ENCODE measurements at regions not wholly inside any gene's neighbourhood (a gene's known extent, or its start where the extent isn't known, plus 50 kb on each side); places are given as distances from the start of the nearest gene placed in this dataset.
"Not testable (repeated sequence)": the region's sequence is repeated elsewhere in the genome, so short reads cannot be mapped to it uniquely, and the experiment has no call there.

GRCh38 chr13:24986826-24987225, 109.1 kb upstream of the PABPC3 start:
- H3K36me3 ChIP-seq (ENCODE audit: control insufficient read depth in 2 of 2, insufficient read depth in 2 of 2, low read length in 1 of 2): no peaks in the 10 kb centered on the region
- H3K27me3 ChIP-seq (ENCODE audit: control insufficient read depth in 2 of 2, insufficient read depth in 1 of 2, low read length in 1 of 2): peaks cover 2 to 32% of the 10 kb centered on the region in 2 donors
- H3K27ac ChIP-seq (ENCODE audit: low read depth in 1 of 2, low read length in 1 of 2): no peak overlapping the region
- H3K4me1 ChIP-seq (ENCODE audit: control insufficient read depth in 2 of 2, insufficient read depth in 2 of 2, low read length in 2 of 2): no peaks in the 10 kb centered on the region
- no peak overlapping the region for H3K4me3 ChIP-seq (ENCODE audit: low read length in 2 of 2)
- WGBS: 92% methylated on average over 9 of the region's 9 CpGs
- H3K9me3 ChIP-seq (ENCODE audit: control insufficient read depth in 2 of 2, insufficient read depth in 1 of 2, low read length in 1 of 2): no peaks in the 10 kb centered on the region
- no peak for DNase-seq (ENCODE audit: low read depth in 6 of 9, low spot score in 9 of 9)

DNA sequence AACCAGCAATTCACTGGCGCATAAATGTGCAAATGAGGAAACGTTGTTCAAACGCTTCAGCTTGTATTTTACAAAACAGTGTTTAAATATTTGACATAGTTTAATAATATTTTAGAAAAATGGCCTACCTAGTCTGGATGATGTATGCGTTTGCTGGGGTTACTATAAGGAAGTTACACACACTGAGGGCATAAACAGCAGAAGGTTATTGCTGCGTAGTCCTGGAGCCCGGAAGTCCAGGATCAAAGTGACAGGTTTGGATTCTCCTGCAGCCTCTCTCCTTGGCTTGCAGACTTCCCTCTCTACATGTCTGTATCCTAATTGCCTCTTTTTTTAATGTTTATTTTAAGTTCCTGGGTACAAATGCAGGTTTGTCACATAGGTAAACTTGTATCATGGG, 106.0 kb upstream of the PABPC3 start:
- DNase-seq (ENCODE audit: low read depth in 6 of 9, low spot score in 9 of 9); H3K36me3 ChIP-seq (ENCODE audit: control insufficient read depth in 2 of 2, insufficient read depth in 2 of 2, low read length in 1 of 2); H3K4me3 ChIP-seq (ENCODE audit: low read length in 2 of 2); H3K4me1 ChIP-seq (ENCODE audit: control insufficient read depth in 2 of 2, insufficient read depth in 2 of 2, low read length in 2 of 2); H3K9me3 ChIP-seq (ENCODE audit: control insufficient read depth in 2 of 2, insufficient read depth in 1 of 2, low read length in 1 of 2); H3K27ac ChIP-seq (ENCODE audit: low read depth in 1 of 2, low read length in 1 of 2): not testable (repeated sequence)
- peaks cover 2 to 24% of the 10 kb centered on the region in 2 donors for H3K27me3 ChIP-seq (ENCODE audit: control insufficient read depth in 2 of 2, insufficient read depth in 1 of 2, low read length in 1 of 2)
- 78% methylated on average over 6 of the region's 6 CpGs for WGBS

DNA sequence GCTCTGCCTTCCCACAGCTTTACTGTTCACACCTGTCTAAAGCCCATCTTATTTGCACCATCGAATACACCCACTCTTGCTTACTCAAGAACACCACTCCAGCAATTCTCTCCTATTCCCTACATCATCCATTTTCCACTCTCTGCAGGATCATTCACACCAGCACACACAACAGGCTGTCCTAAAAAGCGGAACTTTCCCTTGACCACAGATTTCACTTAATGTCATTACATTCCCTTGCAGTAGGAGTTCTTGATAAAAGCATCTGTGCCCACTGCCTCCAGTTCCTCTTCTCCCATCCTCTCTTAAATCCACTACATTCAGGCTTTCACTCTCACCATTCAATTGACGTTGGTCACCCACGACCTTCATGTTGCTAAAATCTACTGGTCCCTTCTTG, 103.0 kb upstream of the PABPC3 start:
- not testable (repeated sequence) for DNase-seq (ENCODE audit: low read depth in 6 of 9, low spot score in 9 of 9); H3K4me3 ChIP-seq (ENCODE audit: low read length in 2 of 2)
- 67% methylated on average over 4 of the region's 4 CpGs for WGBS

GRCh38 chr13:24995225-24995804, 100.6 kb upstream of the PABPC3 start:
- peak in 8 of 9 donors; percentile 31 to 78 (median 60) for DNase-seq (ENCODE audit: low read depth in 6 of 9, low spot score in 9 of 9)
- Histone ChIP-seq H3K27me3 (ENCODE audit: control insufficient read depth in 2 of 2, insufficient read depth in 1 of 2, low read length in 1 of 2) (peaks cover 0 to 2% of the 10 kb centered on the region in 2 donors), H3K27ac (ENCODE audit: low read depth in 1 of 2, low read length in 1 of 2) (no peak overlapping the region), H3K4me3 (ENCODE audit: low read length in 2 of 2) (no peak overlapping the region), H3K9me3 (ENCODE audit: control insufficient read depth in 2 of 2, insufficient read depth in 1 of 2, low read length in 1 of 2) (no peaks in the 10 kb centered on the region), H3K36me3 (ENCODE audit: control insufficient read depth in 2 of 2, insufficient read depth in 2 of 2, low read length in 1 of 2) (no peaks in the 10 kb centered on the region), H3K4me1 (ENCODE audit: control insufficient read depth in 2 of 2, insufficient read depth in 2 of 2, low read length in 2 of 2) (no peaks in the 10 kb centered on the region)
- WGBS: 11% methylated on average over 6 of the region's 6 CpGs

More for the DNA sequence above, 103.0 kb upstream of the PABPC3 start:
- not testable (repeated sequence) for H3K36me3 ChIP-seq (ENCODE audit: control insufficient read depth in 2 of 2, insufficient read depth in 2 of 2, low read length in 1 of 2); H3K9me3 ChIP-seq (ENCODE audit: control insufficient read depth in 2 of 2, insufficient read depth in 1 of 2, low read length in 1 of 2); H3K4me1 ChIP-seq (ENCODE audit: control insufficient read depth in 2 of 2, insufficient read depth in 2 of 2, low read length in 2 of 2); H3K27ac ChIP-seq (ENCODE audit: low read depth in 1 of 2, low read length in 1 of 2)
- peaks cover 2 to 12% of the 10 kb centered on the region in 2 donors for H3K27me3 ChIP-seq (ENCODE audit: control insufficient read depth in 2 of 2, insufficient read depth in 1 of 2, low read length in 1 of 2)

DNA sequence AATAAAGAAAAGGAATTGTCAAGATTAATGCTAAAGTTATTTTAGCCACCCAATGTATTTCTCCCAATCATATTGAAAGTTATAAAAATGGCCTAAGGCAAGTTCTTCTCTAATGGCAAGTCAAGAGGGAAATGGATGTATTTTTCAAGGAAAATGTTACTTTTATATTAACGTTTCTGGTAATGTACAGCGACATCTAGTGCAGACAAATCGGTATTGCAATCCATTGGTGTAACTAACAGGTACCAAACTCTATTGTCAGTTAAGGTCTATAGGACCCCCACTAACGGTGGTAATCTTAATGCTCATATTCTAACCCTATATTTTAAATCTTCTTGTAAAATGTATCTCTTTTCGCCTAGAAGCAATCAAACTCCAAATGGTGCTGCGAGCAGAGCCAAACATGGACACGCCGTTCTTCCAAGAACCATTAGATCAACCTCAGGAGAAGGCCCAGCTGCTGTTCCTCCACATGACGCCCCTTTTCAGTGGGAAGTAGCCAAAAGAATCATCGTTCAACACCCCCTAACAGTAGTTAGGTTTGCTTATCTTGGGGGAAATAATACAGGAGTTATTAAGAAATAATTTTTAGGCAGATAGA, 98.5 kb upstream of the PABPC3 start:
- H3K27me3 ChIP-seq (ENCODE audit: control insufficient read depth in 2 of 2, insufficient read depth in 1 of 2, low read length in 1 of 2): peaks cover 0 to 6% of the 10 kb centered on the region in 2 donors

GRCh38 chr13:24998433-24998832, 97.5 kb upstream of the PABPC3 start:
- no peaks in the 10 kb centered on the region for H3K36me3 ChIP-seq (ENCODE audit: control insufficient read depth in 2 of 2, insufficient read depth in 2 of 2, low read length in 1 of 2)
- H3K27ac ChIP-seq (ENCODE audit: low read depth in 1 of 2, low read length in 1 of 2): no peak overlapping the region
- no peak for DNase-seq (ENCODE audit: low read depth in 6 of 9, low spot score in 9 of 9)
- H3K27me3 ChIP-seq (ENCODE audit: control insufficient read depth in 2 of 2, insufficient read depth in 1 of 2, low read length in 1 of 2): peaks cover 0 to 9% of the 10 kb centered on the region in 2 donors
- no peak overlapping the region for H3K4me3 ChIP-seq (ENCODE audit: low read length in 2 of 2)
- H3K4me1 ChIP-seq (ENCODE audit: control insufficient read depth in 2 of 2, insufficient read depth in 2 of 2, low read length in 2 of 2): no peaks in the 10 kb centered on the region
- no peaks in the 10 kb centered on the region for H3K9me3 ChIP-seq (ENCODE audit: control insufficient read depth in 2 of 2, insufficient read depth in 1 of 2, low read length in 1 of 2)
- 94% methylated on average over 8 of the region's 8 CpGs for WGBS

More for the DNA sequence above, 98.5 kb upstream of the PABPC3 start:
- no peaks in the 10 kb centered on the region for H3K9me3 ChIP-seq (ENCODE audit: control insufficient read depth in 2 of 2, insufficient read depth in 1 of 2, low read length in 1 of 2)
- DNase-seq (ENCODE audit: low read depth in 6 of 9, low spot score in 9 of 9): peak in 4 of 9 donors; percentile 14 to 35 (median 28)
- no peaks in the 10 kb centered on the region for H3K4me1 ChIP-seq (ENCODE audit: control insufficient read depth in 2 of 2, insufficient read depth in 2 of 2, low read length in 2 of 2)
- H3K36me3 ChIP-seq (ENCODE audit: control insufficient read depth in 2 of 2, insufficient read depth in 2 of 2, low read length in 1 of 2): no peaks in the 10 kb centered on the region
- WGBS: 42% methylated on average over 10 of the region's 10 CpGs
- H3K27ac ChIP-seq (ENCODE audit: low read depth in 1 of 2, low read length in 1 of 2): no peak overlapping the region
- no peak overlapping the region for H3K4me3 ChIP-seq (ENCODE audit: low read length in 2 of 2)

DNA sequence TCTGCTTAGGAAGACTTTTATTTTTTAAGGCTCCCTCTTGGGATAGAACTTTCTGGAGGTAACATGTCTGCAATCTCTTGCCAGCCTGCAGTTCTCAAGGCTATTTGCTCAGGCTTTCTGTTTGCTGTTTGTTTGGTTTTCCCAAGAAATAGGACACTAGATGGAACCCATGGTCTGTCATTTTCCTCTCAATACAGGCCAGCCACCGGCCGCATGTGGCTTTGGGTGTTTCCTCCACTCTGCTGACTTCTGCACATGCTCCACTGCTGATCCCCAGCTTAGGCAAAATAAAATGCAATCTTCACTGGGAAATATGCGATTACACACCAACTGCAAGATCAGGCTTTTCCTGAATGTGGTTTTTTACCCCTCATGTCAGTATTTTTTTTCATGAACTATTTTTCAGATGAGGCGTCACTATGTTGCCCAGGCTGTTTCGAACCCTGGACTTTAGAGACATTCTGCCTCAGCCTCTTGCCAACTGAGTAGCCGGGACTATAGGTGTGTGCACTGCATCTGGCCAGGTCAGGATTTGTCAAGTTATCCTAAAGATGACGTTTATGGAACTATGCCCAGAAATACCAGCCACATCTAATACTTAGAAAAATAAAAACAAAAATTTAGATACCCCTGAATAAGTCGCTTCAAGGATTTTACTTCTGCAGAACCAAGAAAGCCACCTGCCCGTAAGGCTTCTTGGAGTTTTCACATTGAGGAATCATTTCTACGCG, 94.3 kb upstream of the PABPC3 start:
- no peaks in the 10 kb centered on the region for H3K4me1 ChIP-seq (ENCODE audit: control insufficient read depth in 2 of 2, insufficient read depth in 2 of 2, low read length in 2 of 2)
- no peaks in the 10 kb centered on the region for H3K9me3 ChIP-seq (ENCODE audit: control insufficient read depth in 2 of 2, insufficient read depth in 1 of 2, low read length in 1 of 2)
- no peak overlapping the region for H3K4me3 ChIP-seq (ENCODE audit: low read length in 2 of 2)
- no peak overlapping the region for H3K27ac ChIP-seq (ENCODE audit: low read depth in 1 of 2, low read length in 1 of 2)
- no peak for DNase-seq (ENCODE audit: low read depth in 6 of 9, low spot score in 9 of 9)
- H3K36me3 ChIP-seq (ENCODE audit: control insufficient read depth in 2 of 2, insufficient read depth in 2 of 2, low read length in 1 of 2): no peaks in the 10 kb centered on the region
- H3K27me3 ChIP-seq (ENCODE audit: control insufficient read depth in 2 of 2, insufficient read depth in 1 of 2, low read length in 1 of 2): peaks cover 0 to 9% of the 10 kb centered on the region in 2 donors
- 63% methylated on average over 11 of the region's 11 CpGs for WGBS

DNA sequence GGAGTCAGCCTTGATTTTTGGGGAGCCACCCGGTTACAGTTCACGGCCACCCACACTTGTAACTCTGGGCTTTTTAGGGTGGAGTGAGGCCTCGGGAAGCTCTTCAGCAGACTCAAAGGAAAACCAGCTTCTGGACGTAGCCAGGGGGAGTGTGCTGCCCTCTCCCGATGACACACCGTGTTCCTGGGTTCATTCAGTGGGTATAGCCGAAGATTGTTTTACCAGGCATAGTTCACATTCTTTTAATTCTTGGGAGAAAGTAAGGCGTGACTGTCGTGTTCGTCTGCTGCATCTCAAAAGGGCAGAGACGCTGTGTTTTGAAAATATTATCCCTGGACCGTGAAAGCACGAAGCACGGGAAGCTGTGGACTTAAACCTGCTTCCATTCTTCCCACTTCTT, 93.6 kb upstream of the PABPC3 start:
- H3K27ac ChIP-seq (ENCODE audit: low read depth in 1 of 2, low read length in 1 of 2); H3K4me3 ChIP-seq (ENCODE audit: low read length in 2 of 2); DNase-seq (ENCODE audit: low read depth in 6 of 9, low spot score in 9 of 9); H3K36me3 ChIP-seq (ENCODE audit: control insufficient read depth in 2 of 2, insufficient read depth in 2 of 2, low read length in 1 of 2); H3K4me1 ChIP-seq (ENCODE audit: control insufficient read depth in 2 of 2, insufficient read depth in 2 of 2, low read length in 2 of 2); H3K9me3 ChIP-seq (ENCODE audit: control insufficient read depth in 2 of 2, insufficient read depth in 1 of 2, low read length in 1 of 2); H3K27me3 ChIP-seq (ENCODE audit: control insufficient read depth in 2 of 2, insufficient read depth in 1 of 2, low read length in 1 of 2): not testable (repeated sequence)
- WGBS: 86% methylated on average over 14 of the region's 14 CpGs

DNA sequence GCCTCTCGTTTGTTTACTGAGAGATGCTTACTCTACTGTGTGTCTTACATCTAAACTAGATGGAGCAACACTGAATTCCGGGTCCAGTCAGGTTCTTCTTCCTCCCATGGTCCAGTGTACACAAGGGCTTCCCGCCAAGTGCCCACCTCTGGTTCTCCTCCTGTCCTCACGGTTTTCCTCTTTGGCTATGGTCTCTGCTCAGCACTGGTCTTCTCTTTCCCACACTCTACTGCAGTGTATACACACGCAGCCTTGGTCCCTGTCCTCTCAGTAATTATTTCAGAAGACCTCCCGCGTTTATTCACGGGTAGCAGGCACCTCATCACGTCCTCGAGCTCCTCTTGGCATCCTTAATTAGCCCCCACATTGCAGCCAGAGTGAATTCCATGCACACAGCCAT, 91.4 kb upstream of the PABPC3 start:
- not testable (repeated sequence) for DNase-seq (ENCODE audit: low read depth in 6 of 9, low spot score in 9 of 9); H3K27me3 ChIP-seq (ENCODE audit: control insufficient read depth in 2 of 2, insufficient read depth in 1 of 2, low read length in 1 of 2); H3K9me3 ChIP-seq (ENCODE audit: control insufficient read depth in 2 of 2, insufficient read depth in 1 of 2, low read length in 1 of 2); H3K4me1 ChIP-seq (ENCODE audit: control insufficient read depth in 2 of 2, insufficient read depth in 2 of 2, low read length in 2 of 2); H3K27ac ChIP-seq (ENCODE audit: low read depth in 1 of 2, low read length in 1 of 2); H3K36me3 ChIP-seq (ENCODE audit: control insufficient read depth in 2 of 2, insufficient read depth in 2 of 2, low read length in 1 of 2); H3K4me3 ChIP-seq (ENCODE audit: low read length in 2 of 2)
- 86% methylated on average over 4 of the region's 10 CpGs for WGBS

All from thymus (tissue), 11 donors.